A673 (cell line): ENCODE measurements at regions not wholly inside any gene's neighbourhood (a gene's known extent, or its start where the extent isn't known, plus 50 kb on each side); places are given as distances from the start of the nearest gene placed in this dataset.
A peak's percentile ranks its signal among the peaks of the same experiment; 100 is the strongest.

ENCODE experiments used
- BruUV-seq: library from RNA; stranded (reverse); fragments of 400-500 nt; replicated peaks from 2 replicates; lab custom pipeline; 2021; lab: Mats Ljungman, UMichigan
- CTCF ChIA-PET: fragments of 300-600 bp; sonication (Branson Sonifier 250); formaldehyde crosslinking; loops from one replicate; lab custom pipeline; 2022; ENCODE audit warnings: antibody characterized with exemption; lab: Charles Lee
- POLR2A ChIA-PET: fragments of 300-600 bp; sonication (Branson Sonifier 250); formaldehyde crosslinking; loops from one replicate; lab custom pipeline; 2022; ENCODE audit warnings: antibody characterized with exemption; ENCODE audit not compliant: low non-redundant PET; lab: Charles Lee
- DNase-seq: peaks from one replicate; pipeline ENCODE4 v3.0.0-alpha.2; 2015; ENCODE audit warnings: low spot score
- H3K27ac ChIP-seq: fragments of 200-600 bp; sonication (generic); 2 replicates; pipeline ENCODE4 v1.5.1; 2016; ENCODE audit warnings: mixed run types, low read depth, mild to moderate bottlenecking, mixed read lengths, antibody characterized with exemption, low read length; ENCODE audit not compliant: poor library complexity, severe bottlenecking
- H3K27me3 ChIP-seq: fragments of 200-600 bp; sonication (generic); replicated peaks from 2 replicates; pipeline ENCODE4 v1.6.1; 2017; ENCODE audit warnings: mixed run types, low read depth, mild to moderate bottlenecking, mixed read lengths, antibody characterized with exemption, low read length; ENCODE audit not compliant: insufficient read depth, poor library complexity
- H3K36me3 ChIP-seq: fragments of 200-600 bp; sonication (generic); 2 replicates; pipeline ENCODE4 v1.6.1; 2016; ENCODE audit warnings: mixed run types, mild to moderate bottlenecking, mixed read lengths, antibody characterized with exemption, low read length; ENCODE audit not compliant: insufficient read depth, poor library complexity, severe bottlenecking
- H3K4me1 ChIP-seq: fragments of 200-600 bp; sonication (generic); 2 replicates; pipeline ENCODE4 v1.6.1; 2017; ENCODE audit warnings: mixed run types, mild to moderate bottlenecking, mixed read lengths, antibody characterized with exemption, low read length; ENCODE audit not compliant: insufficient read depth, poor library complexity, severe bottlenecking
- H3K4me3 ChIP-seq: fragments of 200-600 bp; sonication (generic); 2 replicates; pipeline ENCODE4 v1.5.1; 2016; ENCODE audit warnings: low read depth, mixed run types, mild to moderate bottlenecking, mixed read lengths, low read length; ENCODE audit not compliant: poor library complexity, severe bottlenecking
- H3K9me3 ChIP-seq: fragments of 200-600 bp; sonication (generic); 2 replicates; pipeline ENCODE4 v1.6.1; 2016; ENCODE audit warnings: mixed run types, low read depth, mild to moderate bottlenecking, mixed read lengths, antibody characterized with exemption, low read length; ENCODE audit not compliant: poor library complexity, severe bottlenecking
- EZH2 ChIP-seq: fragments of 200-600 bp; sonication (generic); IDR thresholded peaks from 2 replicates; pipeline ENCODE4 v1.6.1; 2017; ENCODE audit warnings: borderline replicate concordance, low read depth, mild to moderate bottlenecking, mixed read lengths, antibody characterized with exemption, low read length; ENCODE audit not compliant: poor library complexity, severe bottlenecking
- intact Hi-C: fragments of 100-400 bp; cut with micrococcal nuclease; formaldehyde crosslinking; loops from one replicate; pipeline ENCODE4 v1.10.0; 2022; ENCODE audit not compliant: unreplicated experiment
- TF ChIP-seq, protein P1 (sequence below): fragments of 300-800, 200-600 bp; sonication (generic); conservative IDR thresholded peaks from 2 replicates; pipeline ENCODE4 v1.5.1; 2017; ENCODE audit warnings: low read depth, mild to moderate bottlenecking, antibody characterized with exemption, low read length, moderate library complexity, mixed read lengths

DNA sequence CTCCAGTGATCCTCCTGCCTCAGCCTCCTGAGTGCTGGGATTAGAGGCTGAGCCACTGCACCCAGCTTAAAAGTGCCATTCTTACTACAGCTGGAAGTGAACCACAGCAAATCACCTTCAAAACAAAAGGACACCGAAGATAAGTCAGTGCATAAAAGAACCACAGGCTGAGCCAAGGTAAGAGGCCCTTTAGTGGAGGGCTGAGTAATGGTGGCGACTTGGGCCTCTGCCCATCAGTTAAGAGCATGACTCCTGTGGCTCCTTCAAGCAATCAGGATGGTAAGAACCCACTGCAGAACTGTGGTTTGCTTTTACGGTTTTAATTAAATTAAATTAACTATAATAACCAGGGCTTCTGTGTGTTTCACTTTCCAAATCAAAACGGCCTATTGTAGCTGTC is 75.1 kb downstream of the CTAGE1 start:
- no peak for TF ChIP-seq EZH2
- Histone ChIP-seq H3K27me3 (peaks cover 66% of the 10 kb centered on the region), H3K36me3 (no peaks in the 10 kb centered on the region), H3K9me3 (no peaks in the 10 kb centered on the region), H3K4me1 (no peaks in the 10 kb centered on the region), H3K4me3 (no peak overlapping the region), H3K27ac (no peak overlapping the region)
- ChIA-PET POLR2A (no interaction called here), CTCF (no interaction called here)
- intact Hi-C loops, result no loop called here
- BruUV-seq, result no TSS peak
- peak; percentile 11 for DNase-seq

GRCh38 chr18:22340331-22340730 is 77.4 kb downstream of the CTAGE1 start:
- CTCF ChIA-PET, result no interaction called here
- no peak for DNase-seq
- no peak for TF ChIP-seq EZH2
- TF ChIP-seq, protein P1, sequence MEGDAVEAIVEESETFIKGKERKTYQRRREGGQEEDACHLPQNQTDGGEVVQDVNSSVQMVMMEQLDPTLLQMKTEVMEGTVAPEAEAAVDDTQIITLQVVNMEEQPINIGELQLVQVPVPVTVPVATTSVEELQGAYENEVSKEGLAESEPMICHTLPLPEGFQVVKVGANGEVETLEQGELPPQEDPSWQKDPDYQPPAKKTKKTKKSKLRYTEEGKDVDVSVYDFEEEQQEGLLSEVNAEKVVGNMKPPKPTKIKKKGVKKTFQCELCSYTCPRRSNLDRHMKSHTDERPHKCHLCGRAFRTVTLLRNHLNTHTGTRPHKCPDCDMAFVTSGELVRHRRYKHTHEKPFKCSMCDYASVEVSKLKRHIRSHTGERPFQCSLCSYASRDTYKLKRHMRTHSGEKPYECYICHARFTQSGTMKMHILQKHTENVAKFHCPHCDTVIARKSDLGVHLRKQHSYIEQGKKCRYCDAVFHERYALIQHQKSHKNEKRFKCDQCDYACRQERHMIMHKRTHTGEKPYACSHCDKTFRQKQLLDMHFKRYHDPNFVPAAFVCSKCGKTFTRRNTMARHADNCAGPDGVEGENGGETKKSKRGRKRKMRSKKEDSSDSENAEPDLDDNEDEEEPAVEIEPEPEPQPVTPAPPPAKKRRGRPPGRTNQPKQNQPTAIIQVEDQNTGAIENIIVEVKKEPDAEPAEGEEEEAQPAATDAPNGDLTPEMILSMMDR, result no peak
- BruUV-seq, result no TSS peak
- H3K9me3 ChIP-seq, result no peaks in the 10 kb centered on the region
- H3K27ac ChIP-seq, result no peak overlapping the region
- no peaks in the 10 kb centered on the region for H3K36me3 ChIP-seq
- no peaks in the 10 kb centered on the region for H3K4me1 ChIP-seq
- intact Hi-C loops, result no loop called here
- no peak overlapping the region for H3K4me3 ChIP-seq
- peaks cover 57% of the 10 kb centered on the region for H3K27me3 ChIP-seq
- POLR2A ChIA-PET, result no interaction called here

GRCh38 chr18:22339913-22340312 is 77.8 kb downstream of the CTAGE1 start:
- CTCF ChIA-PET, result no interaction called here
- peaks cover 57% of the 10 kb centered on the region for H3K27me3 ChIP-seq

DNA sequence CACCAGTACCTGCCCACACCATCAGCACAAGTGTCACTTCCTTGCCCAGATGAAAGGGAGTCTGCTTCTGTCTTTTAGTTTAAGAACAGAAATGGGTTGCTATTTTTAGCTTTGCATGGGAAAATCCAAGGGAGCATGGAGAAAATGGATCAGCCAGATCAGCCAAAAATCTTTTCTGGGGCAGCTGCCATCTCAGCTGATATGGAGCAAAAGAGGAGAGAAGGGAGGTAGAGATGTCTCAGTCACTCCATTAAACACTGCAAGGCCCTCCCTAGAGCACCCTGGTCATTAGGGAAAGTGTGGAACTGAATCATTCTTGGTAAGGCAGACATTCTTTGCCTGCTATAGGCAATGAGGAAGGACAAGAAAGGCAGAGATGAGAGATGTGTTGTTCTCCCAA is 79.9 kb downstream of the CTAGE1 start:
- peaks cover 48% of the 10 kb centered on the region for H3K27me3 ChIP-seq
- DNase-seq, result no peak
- no peak overlapping the region for H3K27ac ChIP-seq
- POLR2A ChIA-PET, result no interaction called here
- H3K9me3 ChIP-seq, result no peaks in the 10 kb centered on the region
- H3K36me3 ChIP-seq, result no peaks in the 10 kb centered on the region
- no peak overlapping the region for H3K4me3 ChIP-seq
- CTCF ChIA-PET, result no interaction called here
- intact Hi-C loops, result no loop called here
- BruUV-seq, result no TSS peak
- H3K4me1 ChIP-seq, result no peaks in the 10 kb centered on the region
- TF ChIP-seq, protein P1, result no peak
- no peak for TF ChIP-seq EZH2

More at GRCh38 chr18:22339913-22340312, 77.8 kb downstream of the CTAGE1 start:
- no peak for DNase-seq
- H3K9me3 ChIP-seq, result no peaks in the 10 kb centered on the region
- POLR2A ChIA-PET, result no interaction called here
- no peak for TF ChIP-seq EZH2
- TF ChIP-seq, protein P1, result no peak
- no peaks in the 10 kb centered on the region for H3K36me3 ChIP-seq
- H3K27ac ChIP-seq, result no peak overlapping the region
- intact Hi-C loops, result no loop called here
- H3K4me3 ChIP-seq, result no peak overlapping the region
- BruUV-seq, result no TSS peak
- no peaks in the 10 kb centered on the region for H3K4me1 ChIP-seq
